ENCODE measurements at regions not wholly inside any gene's neighbourhood (a gene's known extent, or its start where the extent isn't known, plus 50 kb on each side); places are given as distances from the start of the nearest gene placed in this dataset.

GRCh38 chr16:73213732-73214455, 166.0 kb upstream of the ZFHX3 start:
- no peak for DNase-seq (ENCODE audit: low read depth in 4 of 4, low spot score in 3 of 4)

GRCh38 chr16:73212431-73212830, 164.5 kb upstream of the ZFHX3 start:
- no peak for DNase-seq (ENCODE audit: low read depth in 4 of 4, low spot score in 3 of 4)

- no peak for DNase-seq (ENCODE audit: low read depth in 4 of 4, low spot score in 3 of 4)
Observed at GRCh38 chr16:73210686-73211085, 162.8 kb upstream of the ZFHX3 start.

GRCh38 chr16:73210084-73210483, 162.2 kb upstream of the ZFHX3 start:
- DNase-seq (ENCODE audit: low read depth in 4 of 4, low spot score in 3 of 4) = no peak

GRCh38 chr16:73209190-73209589, 161.3 kb upstream of the ZFHX3 start:
- DNase-seq (ENCODE audit: low read depth in 4 of 4, low spot score in 3 of 4) = no peak

GRCh38 chr16:73206151-73206707, 158.3 kb upstream of the ZFHX3 start:
- DNase-seq (ENCODE audit: low read depth in 4 of 4, low spot score in 3 of 4) = no peak

- no peak for DNase-seq (ENCODE audit: low read depth in 4 of 4, low spot score in 3 of 4)
Observed at GRCh38 chr16:73205153-73205886, 157.4 kb upstream of the ZFHX3 start.

GRCh38 chr16:73204359-73205152, 156.6 kb upstream of the ZFHX3 start:
- DNase-seq (ENCODE audit: low read depth in 4 of 4, low spot score in 3 of 4) = no peak

- DNase-seq (ENCODE audit: low read depth in 4 of 4, low spot score in 3 of 4) = no peak
Observed at GRCh38 chr16:73202161-73202729, 154.3 kb upstream of the ZFHX3 start.

GRCh38 chr16:73199214-73199613, 151.3 kb upstream of the ZFHX3 start:
- DNase-seq (ENCODE audit: low read depth in 4 of 4, low spot score in 3 of 4) = no peak

- no peak for DNase-seq (ENCODE audit: low read depth in 4 of 4, low spot score in 3 of 4)
Observed at GRCh38 chr16:73198481-73198880, 150.6 kb upstream of the ZFHX3 start.

- no peak for DNase-seq (ENCODE audit: low read depth in 4 of 4, low spot score in 3 of 4)
Observed at GRCh38 chr16:73197598-73197997, 149.7 kb upstream of the ZFHX3 start.

GRCh38 chr16:73196670-73197069, 148.7 kb upstream of the ZFHX3 start:
- no peak for DNase-seq (ENCODE audit: low read depth in 4 of 4, low spot score in 3 of 4)

- DNase-seq (ENCODE audit: low read depth in 4 of 4, low spot score in 3 of 4) = no peak
Observed at GRCh38 chr16:73193464-73193863, 145.5 kb upstream of the ZFHX3 start.

- no peak for DNase-seq (ENCODE audit: low read depth in 4 of 4, low spot score in 3 of 4)
Observed at GRCh38 chr16:73192232-73192894, 144.4 kb upstream of the ZFHX3 start.

- no peak for DNase-seq (ENCODE audit: low read depth in 4 of 4, low spot score in 3 of 4)
Observed at GRCh38 chr16:73191660-73192046, 143.7 kb upstream of the ZFHX3 start.

GRCh38 chr16:73190688-73191659, 143.0 kb upstream of the ZFHX3 start:
- DNase-seq (ENCODE audit: low read depth in 4 of 4, low spot score in 3 of 4) = no peak

GRCh38 chr16:73190256-73190655, 142.3 kb upstream of the ZFHX3 start:
- no peak for DNase-seq (ENCODE audit: low read depth in 4 of 4, low spot score in 3 of 4)

- DNase-seq (ENCODE audit: low read depth in 4 of 4, low spot score in 3 of 4) = no peak
Observed at GRCh38 chr16:73189136-73189535, 141.2 kb upstream of the ZFHX3 start.
